ENCODE measurements at regions not wholly inside any gene's neighbourhood (a gene's known extent, or its start where the extent isn't known, plus 50 kb on each side); places are given as distances from the start of the nearest gene placed in this dataset.

DNA sequence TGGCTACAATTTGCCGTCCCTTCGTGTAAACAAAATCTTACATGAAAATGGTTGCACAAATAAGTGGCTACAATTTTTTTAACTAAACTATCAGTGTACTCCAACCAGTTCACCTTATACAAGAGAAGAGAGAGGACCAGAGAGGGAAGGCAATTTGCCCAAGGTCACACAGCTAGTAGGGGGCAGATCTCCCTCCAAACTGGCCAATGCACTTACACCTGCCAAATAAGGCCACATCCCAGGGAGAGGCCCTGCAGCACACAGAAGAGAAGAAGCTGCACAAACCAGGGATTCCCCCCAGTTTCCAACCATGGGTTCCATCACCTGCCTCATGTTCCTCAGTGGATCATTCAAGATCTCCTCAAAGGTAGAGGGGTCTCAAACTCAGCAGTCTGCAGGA lies 349.9 kb downstream of the SOX9 start:
- TF ChIP-seq TAF1 (IDR thresholded peaks at IDR 0.05; ENCODE audit: borderline replicate concordance, insufficient read depth, low read length) (no peak), REST (IDR thresholded peaks at IDR 0.05; ENCODE audit: insufficient read depth in 1 of 2, low read depth in 2 of 2, low read length in 2 of 2) (no peak)

All from PFSK-1 (cell line).